GM18951 (cell line): ENCODE measurements at regions not wholly inside any gene's neighbourhood (a gene's known extent, or its start where the extent isn't known, plus 50 kb on each side); places are given as distances from the start of the nearest gene placed in this dataset.
"Not testable (repeated sequence)": the region's sequence is repeated elsewhere in the genome, so short reads cannot be mapped to it uniquely, and the experiment has no call there.

Experiments
- POLR2A ChIP-seq: IDR thresholded peaks from 4 replicates; pipeline ENCODE4 v1.6.1; 2011; ENCODE audit warnings: mild to moderate bottlenecking; ENCODE audit not compliant: insufficient read length, insufficient read depth; ENCODE audit errors: extremely low read depth
- in situ Hi-C: fragments of 300-500 bp; cut with MboI; formaldehyde crosslinking; loops from one replicate; pipeline ENCODE4 v1.12.0; 2022; ENCODE audit warnings: low sequenced_read_pairs, mixed read lengths, inconsistent platforms; ENCODE audit not compliant: unreplicated experiment

GRCh38 chr3:72039677-72040076, 254.7 kb upstream of the PROK2 start:
- in situ Hi-C loops, result no loop called here
- TF ChIP-seq POLR2A, result no peak

GRCh38 chr3:72036899-72037298, 252.0 kb upstream of the PROK2 start:
- no peak for TF ChIP-seq POLR2A
- in situ Hi-C loops, result no loop called here

GRCh38 chr3:72035606-72036005, 250.7 kb upstream of the PROK2 start:
- TF ChIP-seq POLR2A, result no peak
- in situ Hi-C loops, result no loop called here

- in situ Hi-C loops, result no loop called here
- no peak for TF ChIP-seq POLR2A
Measured at GRCh38 chr3:72034986-72035385, 250.0 kb upstream of the PROK2 start.

- no peak for TF ChIP-seq POLR2A
- in situ Hi-C loops, result no loop called here
Measured at GRCh38 chr3:72033666-72034428, 248.9 kb upstream of the PROK2 start.

- no peak for TF ChIP-seq POLR2A
- in situ Hi-C loops, result no loop called here
Measured at GRCh38 chr3:72032441-72033135, 247.6 kb upstream of the PROK2 start.

GRCh38 chr3:72031581-72031980, 246.6 kb upstream of the PROK2 start:
- in situ Hi-C loops, result no loop called here
- TF ChIP-seq POLR2A, result no peak

GRCh38 chr3:72030296-72030695, 245.3 kb upstream of the PROK2 start:
- in situ Hi-C loops, result not testable (repeated sequence)

- in situ Hi-C loops, result not testable (repeated sequence)
Measured at GRCh38 chr3:72028726-72029125, 243.8 kb upstream of the PROK2 start.

GRCh38 chr3:72028307-72028706, 243.4 kb upstream of the PROK2 start:
- in situ Hi-C loops, result not testable (repeated sequence)

GRCh38 chr3:72027728-72028127, 242.8 kb upstream of the PROK2 start:
- in situ Hi-C loops, result not testable (repeated sequence)

GRCh38 chr3:72022027-72022426, 237.1 kb upstream of the PROK2 start:
- TF ChIP-seq POLR2A, result no peak
- in situ Hi-C loops, result no loop called here

- no peak for TF ChIP-seq POLR2A
- in situ Hi-C loops, result no loop called here
Measured at GRCh38 chr3:72021531-72021930, 236.6 kb upstream of the PROK2 start.

GRCh38 chr3:72018343-72018984, 233.5 kb upstream of the PROK2 start:
- TF ChIP-seq POLR2A, result no peak
- in situ Hi-C loops, result no loop called here
